ENCODE measurements at regions not wholly inside any gene's neighbourhood (a gene's known extent, or its start where the extent isn't known, plus 50 kb on each side); places are given as distances from the start of the nearest gene placed in this dataset.

GRCh38 chr5:142405814-142406395 is 81.1 kb upstream of the SPRY4 start:
- Histone ChIP-seq H3K4me3 (no peak overlapping the region), H3K4me1 (peaks cover 0 to 4% (median 0%) of the 10 kb centered on the region in 6 donors), H3K27ac (no peak overlapping the region), H3K27me3 (replicated peaks in 1 of 7) (peaks cover 0 to 10% (median 0%) of the 10 kb centered on the region in 7 donors), H3K36me3 (no peaks in the 10 kb centered on the region), H3K9me3 (no peaks in the 10 kb centered on the region)
- TF ChIP-seq POLR2A (IDR thresholded peaks at IDR 0.05) (no peak), POLR2AphosphoS5 (IDR thresholded peaks at IDR 0.05) (no peak)
- no peak for DNase-seq
- 84 to 96% (median 91%) methylated on average over 6 of the region's 6 CpGs for WGBS, 5 donors
- intact Hi-C loops (cut with DNase I; ENCODE audit: low total_unique reads): no loop called here

GRCh38 chr5:142405023-142405422 is 80.2 kb upstream of the SPRY4 start:
- no peak for DNase-seq
- Histone ChIP-seq H3K27ac (no peak overlapping the region), H3K9me3 (no peaks in the 10 kb centered on the region), H3K4me3 (no peak overlapping the region), H3K27me3 (replicated peaks in 1 of 7) (peaks cover 0 to 10% (median 0%) of the 10 kb centered on the region in 7 donors), H3K4me1 (peaks cover 0 to 7% (median 0%) of the 10 kb centered on the region in 6 donors), H3K36me3 (no peaks in the 10 kb centered on the region)
- intact Hi-C loops (cut with DNase I; ENCODE audit: low total_unique reads): no loop called here
- TF ChIP-seq POLR2AphosphoS5 (IDR thresholded peaks at IDR 0.05) (no peak), POLR2A (IDR thresholded peaks at IDR 0.05) (no peak)
- WGBS, 5 donors: 63 to 79% (median 75%) methylated on average over 6 of the region's 6 CpGs

- peaks cover 0 to 10% (median 0%) of the 10 kb centered on the region in 7 donors for H3K27me3 ChIP-seq (replicated peaks in 1 of 7)
- no peak overlapping the region for H3K4me3 ChIP-seq
- 87 to 94% (median 91%) methylated on average over 14 of the region's 14 CpGs for WGBS, 5 donors
- H3K9me3 ChIP-seq: no peaks in the 10 kb centered on the region
- H3K27ac ChIP-seq: no peak overlapping the region
- no peak for TF ChIP-seq CTCF (IDR thresholded peaks at IDR 0.05 in 8 of 11, conservative IDR thresholded peaks at IDR 0.05 in 3 of 11)
- no peak for TF ChIP-seq POLR2AphosphoS5 (IDR thresholded peaks at IDR 0.05)
- TF ChIP-seq POLR2A (IDR thresholded peaks at IDR 0.05): no peak
- DNase-seq: no peak
- peaks cover 0 to 13% (median 2%) of the 10 kb centered on the region in 6 donors for H3K4me1 ChIP-seq
- intact Hi-C loops (cut with DNase I; ENCODE audit: low total_unique reads): no loop called here
- no peaks in the 10 kb centered on the region for H3K36me3 ChIP-seq
Measured at GRCh38 chr5:142404046-142404477, 79.2 kb upstream of the SPRY4 start.

GRCh38 chr5:142403583-142403982 is 78.8 kb upstream of the SPRY4 start:
- DNase-seq: no peak
- 73 to 81% (median 76%) methylated on average over 7 of the region's 7 CpGs for WGBS, 5 donors
- peaks cover 0 to 13% (median 2%) of the 10 kb centered on the region in 6 donors for H3K4me1 ChIP-seq
- H3K4me3 ChIP-seq: no peak overlapping the region
- no peak overlapping the region for H3K27ac ChIP-seq
- TF ChIP-seq POLR2A (IDR thresholded peaks at IDR 0.05) (no peak), POLR2AphosphoS5 (IDR thresholded peaks at IDR 0.05) (no peak)
- H3K9me3 ChIP-seq: no peaks in the 10 kb centered on the region
- H3K27me3 ChIP-seq (replicated peaks in 1 of 7): peaks cover 0 to 10% (median 0%) of the 10 kb centered on the region in 7 donors
- intact Hi-C loops (cut with DNase I; ENCODE audit: low total_unique reads): no loop called here
- H3K36me3 ChIP-seq: no peaks in the 10 kb centered on the region

- Histone ChIP-seq H3K36me3 (no peaks in the 10 kb centered on the region), H3K27ac (no peak overlapping the region), H3K9me3 (no peaks in the 10 kb centered on the region), H3K4me3 (no peak overlapping the region), H3K27me3 (replicated peaks in 1 of 7) (peaks cover 0 to 10% (median 0%) of the 10 kb centered on the region in 7 donors), H3K4me1 (peaks cover 0 to 13% (median 2%) of the 10 kb centered on the region in 6 donors)
- no peak for TF ChIP-seq POLR2A (IDR thresholded peaks at IDR 0.05)
- no peak for TF ChIP-seq POLR2AphosphoS5 (IDR thresholded peaks at IDR 0.05)
- no peak for TF ChIP-seq CTCF (IDR thresholded peaks at IDR 0.05 in 8 of 11, conservative IDR thresholded peaks at IDR 0.05 in 3 of 11)
- 89 to 98% (median 94%) methylated on average over 3 of the region's 3 CpGs for WGBS, 5 donors
- intact Hi-C loops (cut with DNase I; ENCODE audit: low total_unique reads): no loop called here
- no peak for DNase-seq
Measured at GRCh38 chr5:142402752-142403318, 78.0 kb upstream of the SPRY4 start.
